ENCODE measurements at regions not wholly inside any gene's neighbourhood (a gene's known extent, or its start where the extent isn't known, plus 50 kb on each side); places are given as distances from the start of the nearest gene placed in this dataset.
"Not testable (repeated sequence)": the region's sequence is repeated elsewhere in the genome, so short reads cannot be mapped to it uniquely, and the experiment has no call there.

GRCh38 chr3:104080088-104080626 lies 1286.6 kb upstream of the ALCAM start:
- no peak overlapping the region for H3K4me3 ChIP-seq (ENCODE audit: low read depth, low read length)
- no peak for DNase-seq (ENCODE audit: low read depth)
- no peak for TF ChIP-seq CTCF (IDR thresholded peaks at IDR 0.05; ENCODE audit: low read depth, low read length, missing control alignments)

- H3K4me3 ChIP-seq (ENCODE audit: low read depth, low read length): no peak overlapping the region
- TF ChIP-seq CTCF (IDR thresholded peaks at IDR 0.05; ENCODE audit: low read depth, low read length, missing control alignments): no peak
- no peak for DNase-seq (ENCODE audit: low read depth)
These were observed 1278.0 kb upstream of the ALCAM start for GRCh38 chr3:104088738-104089137.

- not testable (repeated sequence) for DNase-seq (ENCODE audit: low read depth); H3K4me3 ChIP-seq (ENCODE audit: low read depth, low read length)
These were observed 1276.7 kb upstream of the ALCAM start for GRCh38 chr3:104089987-104090386.

GRCh38 chr3:104101736-104102135 lies 1265.0 kb upstream of the ALCAM start:
- TF ChIP-seq CTCF (IDR thresholded peaks at IDR 0.05; ENCODE audit: low read depth, low read length, missing control alignments): no peak
- H3K4me3 ChIP-seq (ENCODE audit: low read depth, low read length): no peak overlapping the region
- no peak for DNase-seq (ENCODE audit: low read depth)

DNA sequence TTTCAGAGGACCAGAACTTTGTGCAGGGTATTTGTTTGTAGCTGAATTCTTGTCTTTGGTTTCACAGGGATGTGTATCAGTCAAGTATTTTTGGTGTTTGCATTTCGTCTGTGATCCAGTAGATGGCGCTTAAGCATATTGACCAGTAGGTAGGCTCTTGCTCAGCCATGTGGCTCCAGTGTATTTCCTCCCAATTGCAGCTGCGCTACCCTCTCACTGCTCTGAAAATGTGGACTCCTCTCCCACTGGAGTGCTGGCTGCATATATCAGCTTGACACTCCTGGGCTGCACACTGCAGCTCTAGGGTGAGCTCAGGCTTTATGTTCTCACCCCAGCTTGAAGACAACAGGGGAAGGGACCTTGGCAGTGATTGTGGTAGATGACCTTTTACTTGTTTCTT lies 1264.3 kb upstream of the ALCAM start:
- DNase-seq (ENCODE audit: low read depth): peak; percentile 37
- TF ChIP-seq CTCF (IDR thresholded peaks at IDR 0.05; ENCODE audit: low read depth, low read length, missing control alignments): peak; percentile 82
- H3K4me3 ChIP-seq (ENCODE audit: low read depth, low read length): no peak overlapping the region

DNA sequence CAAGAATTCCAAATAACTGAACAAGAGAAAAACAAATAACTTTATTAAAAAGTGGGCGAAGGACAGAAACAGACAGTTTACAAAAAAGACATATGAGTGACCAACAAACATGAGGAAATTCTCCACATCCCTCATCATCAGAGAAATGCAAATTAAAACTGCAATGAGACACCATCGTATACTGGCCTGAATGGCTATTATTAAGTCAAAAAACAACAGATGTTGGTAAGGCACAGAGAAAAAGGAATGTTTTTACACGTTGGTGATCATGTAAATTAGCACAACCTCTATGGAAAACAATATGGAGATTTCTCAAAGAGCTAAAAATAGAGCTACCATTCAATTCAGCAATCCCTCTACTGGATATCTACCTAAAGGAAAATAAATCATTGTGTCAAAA lies 1260.4 kb upstream of the ALCAM start:
- no peak for TF ChIP-seq CTCF (IDR thresholded peaks at IDR 0.05; ENCODE audit: low read depth, low read length, missing control alignments)
- no peak overlapping the region for H3K4me3 ChIP-seq (ENCODE audit: low read depth, low read length)
- DNase-seq (ENCODE audit: low read depth): no peak

- H3K4me3 ChIP-seq (ENCODE audit: low read depth, low read length): no peak overlapping the region
- DNase-seq (ENCODE audit: low read depth): no peak
- TF ChIP-seq CTCF (IDR thresholded peaks at IDR 0.05; ENCODE audit: low read depth, low read length, missing control alignments): no peak
These were observed 1258.2 kb upstream of the ALCAM start for GRCh38 chr3:104108522-104108921.

All from GM12864 (cell line).